ENCODE measurements at regions not wholly inside any gene's neighbourhood (a gene's known extent, or its start where the extent isn't known, plus 50 kb on each side); places are given as distances from the start of the nearest gene placed in this dataset.
"Not testable (repeated sequence)": the region's sequence is repeated elsewhere in the genome, so short reads cannot be mapped to it uniquely, and the experiment has no call there.

DNA sequence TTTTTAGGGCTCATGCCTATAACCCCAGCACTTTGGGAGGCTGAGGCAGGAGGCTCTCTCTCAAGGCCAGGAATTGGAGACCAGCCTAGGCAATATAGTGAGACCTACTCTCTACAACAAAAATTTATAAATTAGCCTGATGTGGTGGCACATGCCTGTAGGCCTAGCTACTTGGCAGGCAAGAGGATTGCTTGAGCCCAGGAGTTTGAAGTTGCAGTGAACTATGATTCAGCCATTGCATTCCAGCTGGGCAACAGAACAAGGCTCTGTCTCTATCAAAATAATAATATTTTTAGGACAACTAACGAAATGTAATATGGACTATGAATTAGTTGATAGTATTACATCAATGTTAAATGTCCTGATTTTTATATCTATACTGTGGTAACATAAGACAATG is 68.8 kb upstream of the ARID1A start:
- Histone ChIP-seq H3K56ac (ENCODE audit: low read length) (no peak overlapping the region), H3K27ac (ENCODE audit: low read depth, low read length) (no peak overlapping the region), H3K4me2 (ENCODE audit: low read length) (no peak overlapping the region), H3K9ac (ENCODE audit: low read length) (no peak overlapping the region), H3K36me3 (ENCODE audit: control insufficient read depth, insufficient read depth, low read length) (no peaks in the 10 kb centered on the region), H3K23ac (ENCODE audit: low read length) (no peak overlapping the region), H3K27me3 (ENCODE audit: insufficient read depth, low read length, poor library complexity) (no peaks in the 10 kb centered on the region), H2BK120ac (ENCODE audit: low read depth, low read length) (no peak overlapping the region), H3K4me1 (ENCODE audit: control insufficient read depth, low read depth, low read length) (no peaks in the 10 kb centered on the region), H3K18ac (ENCODE audit: low read length) (no peak overlapping the region), H3K4me3 (ENCODE audit: low read length) (no peak overlapping the region), H2BK15ac (replicated peaks; ENCODE audit: low read depth) (no peak overlapping the region), H3K79me1 (ENCODE audit: low read length) (no peaks in the 10 kb centered on the region), H2AK5ac (ENCODE audit: low read length) (no peak overlapping the region), H4K5ac (ENCODE audit: low read length) (no peak overlapping the region), H2BK5ac (ENCODE audit: low read length) (no peak overlapping the region), H3K4ac (ENCODE audit: low read depth, low read length) (no peak overlapping the region), H4K8ac (ENCODE audit: low read depth, low read length) (no peak overlapping the region), H3K79me2 (ENCODE audit: control insufficient read depth, insufficient read depth, low read length) (no peaks in the 10 kb centered on the region)
- WGBS (ENCODE audit: extremely low coverage, insufficient coverage, low lambda C conversion rate) = no CpG with 5 or more reads among the region's 1 CpG
- no peak for DNase-seq

DNA sequence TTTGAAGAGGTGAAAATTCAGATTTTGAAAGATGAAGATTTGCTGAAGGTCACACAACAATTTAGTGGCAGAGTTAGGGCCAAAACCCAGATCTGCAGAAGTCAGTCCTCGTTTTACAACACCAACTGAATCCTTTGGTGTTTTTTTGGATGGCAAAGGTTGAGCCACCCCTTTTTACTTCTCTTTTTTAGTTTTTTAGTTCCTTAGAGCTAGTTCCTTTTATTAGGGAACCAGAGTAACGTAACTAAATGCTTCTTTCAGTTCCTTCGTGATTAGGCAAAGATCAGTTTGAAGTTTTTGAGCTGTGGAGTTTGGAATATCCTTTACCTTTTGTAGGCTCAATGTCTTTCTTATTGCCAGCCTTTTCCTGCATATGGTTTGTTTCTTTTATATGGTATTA is 67.9 kb upstream of the ARID1A start:
- Histone ChIP-seq H3K79me2 (ENCODE audit: control insufficient read depth, insufficient read depth, low read length) (no peaks in the 10 kb centered on the region), H3K4me2 (ENCODE audit: low read length) (no peak overlapping the region), H2BK5ac (ENCODE audit: low read length) (no peak overlapping the region), H3K18ac (ENCODE audit: low read length) (no peak overlapping the region), H2BK15ac (replicated peaks; ENCODE audit: low read depth) (no peak overlapping the region), H2BK120ac (ENCODE audit: low read depth, low read length) (no peak overlapping the region), H3K4me3 (ENCODE audit: low read length) (no peak overlapping the region), H3K4me1 (ENCODE audit: control insufficient read depth, low read depth, low read length) (no peaks in the 10 kb centered on the region), H3K79me1 (ENCODE audit: low read length) (no peaks in the 10 kb centered on the region), H4K8ac (ENCODE audit: low read depth, low read length) (no peak overlapping the region), H3K4ac (ENCODE audit: low read depth, low read length) (no peak overlapping the region), H3K27ac (ENCODE audit: low read depth, low read length) (no peak overlapping the region), H3K23ac (ENCODE audit: low read length) (no peak overlapping the region), H2AK5ac (ENCODE audit: low read length) (no peak overlapping the region), H3K56ac (ENCODE audit: low read length) (no peak overlapping the region), H3K36me3 (ENCODE audit: control insufficient read depth, insufficient read depth, low read length) (no peaks in the 10 kb centered on the region), H3K27me3 (ENCODE audit: insufficient read depth, low read length, poor library complexity) (no peaks in the 10 kb centered on the region), H3K9ac (ENCODE audit: low read length) (no peak overlapping the region), H4K5ac (ENCODE audit: low read length) (no peak overlapping the region)
- DNase-seq = no peak
- WGBS (ENCODE audit: extremely low coverage, insufficient coverage, low lambda C conversion rate) = no CpG with 5 or more reads among the region's 3 CpGs

DNA sequence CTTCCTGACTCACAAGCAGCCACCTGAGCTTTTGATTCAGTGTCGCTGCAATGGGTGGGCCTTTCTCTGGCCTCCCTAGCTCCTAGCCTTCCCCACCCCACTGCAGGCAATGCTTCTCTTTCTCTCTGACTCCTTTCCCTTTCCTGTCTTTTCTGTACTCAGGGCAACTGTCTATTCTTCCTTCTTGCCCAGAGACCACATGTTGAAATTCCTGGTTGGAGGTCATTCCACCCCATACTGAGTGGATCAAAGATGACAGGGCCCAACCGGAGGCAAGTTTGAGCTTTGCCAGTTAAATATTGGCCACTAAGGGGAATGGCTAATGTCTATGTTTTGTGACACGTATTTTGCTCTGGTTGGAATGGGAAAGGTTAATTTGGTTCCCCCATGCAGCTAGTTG is 65.2 kb upstream of the ARID1A start:
- Histone ChIP-seq H3K4me2 (ENCODE audit: low read length) (no peak overlapping the region), H2AK5ac (ENCODE audit: low read length) (no peak overlapping the region), H3K27me3 (ENCODE audit: insufficient read depth, low read length, poor library complexity) (no peaks in the 10 kb centered on the region), H3K36me3 (ENCODE audit: control insufficient read depth, insufficient read depth, low read length) (no peaks in the 10 kb centered on the region), H2BK5ac (ENCODE audit: low read length) (no peak overlapping the region), H3K4me1 (ENCODE audit: control insufficient read depth, low read depth, low read length) (no peaks in the 10 kb centered on the region), H2BK15ac (replicated peaks; ENCODE audit: low read depth) (no peak overlapping the region), H3K23ac (ENCODE audit: low read length) (no peak overlapping the region), H2BK120ac (ENCODE audit: low read depth, low read length) (no peak overlapping the region), H3K27ac (ENCODE audit: low read depth, low read length) (no peak overlapping the region), H3K79me1 (ENCODE audit: low read length) (no peaks in the 10 kb centered on the region), H3K79me2 (ENCODE audit: control insufficient read depth, insufficient read depth, low read length) (no peaks in the 10 kb centered on the region), H3K18ac (ENCODE audit: low read length) (no peak overlapping the region), H3K56ac (ENCODE audit: low read length) (no peak overlapping the region), H4K8ac (ENCODE audit: low read depth, low read length) (no peak overlapping the region), H3K4ac (ENCODE audit: low read depth, low read length) (no peak overlapping the region), H3K4me3 (ENCODE audit: low read length) (no peak overlapping the region), H4K5ac (ENCODE audit: low read length) (no peak overlapping the region), H3K9ac (ENCODE audit: low read length) (no peak overlapping the region)
- no peak for DNase-seq
- WGBS (ENCODE audit: extremely low coverage, insufficient coverage, low lambda C conversion rate) = no CpG with 5 or more reads among the region's 3 CpGs

DNA sequence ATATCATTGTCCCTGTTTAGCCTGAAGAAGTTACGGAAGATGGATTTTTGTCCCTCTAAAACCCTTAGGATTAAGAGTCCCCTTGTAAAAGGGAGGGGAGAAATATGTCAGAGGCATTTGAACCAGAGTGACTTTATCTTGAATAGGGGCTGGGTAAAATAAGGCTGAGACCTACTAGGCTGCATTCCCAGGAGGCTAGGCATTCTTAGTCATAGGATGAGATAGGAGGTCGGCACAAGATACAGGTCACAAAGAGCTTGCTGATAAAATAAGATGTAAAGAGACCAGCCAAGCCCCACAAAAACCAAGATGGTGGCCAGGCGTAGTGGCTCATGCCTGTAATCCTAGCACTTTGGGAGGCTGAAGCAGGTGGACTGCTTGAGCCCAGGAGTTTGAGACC is 60.0 kb upstream of the ARID1A start:
- not testable (repeated sequence) for H2BK120ac ChIP-seq (ENCODE audit: low read depth, low read length); H3K27ac ChIP-seq (ENCODE audit: low read depth, low read length); H4K5ac ChIP-seq (ENCODE audit: low read length); H3K4ac ChIP-seq (ENCODE audit: low read depth, low read length); H3K9ac ChIP-seq (ENCODE audit: low read length); H3K4me2 ChIP-seq (ENCODE audit: low read length); H3K27me3 ChIP-seq (ENCODE audit: insufficient read depth, low read length, poor library complexity); H3K4me3 ChIP-seq (ENCODE audit: low read length); H4K8ac ChIP-seq (ENCODE audit: low read depth, low read length); H2BK15ac ChIP-seq (replicated peaks; ENCODE audit: low read depth); H3K56ac ChIP-seq (ENCODE audit: low read length); H3K79me1 ChIP-seq (ENCODE audit: low read length); H3K36me3 ChIP-seq (ENCODE audit: control insufficient read depth, insufficient read depth, low read length); H2BK5ac ChIP-seq (ENCODE audit: low read length); H3K79me2 ChIP-seq (ENCODE audit: control insufficient read depth, insufficient read depth, low read length); H3K4me1 ChIP-seq (ENCODE audit: control insufficient read depth, low read depth, low read length); H3K23ac ChIP-seq (ENCODE audit: low read length); H2AK5ac ChIP-seq (ENCODE audit: low read length); H3K18ac ChIP-seq (ENCODE audit: low read length)
- WGBS (ENCODE audit: extremely low coverage, insufficient coverage, low lambda C conversion rate) = no CpG with 5 or more reads among the region's 3 CpGs
- peak; percentile 71 for DNase-seq

DNA sequence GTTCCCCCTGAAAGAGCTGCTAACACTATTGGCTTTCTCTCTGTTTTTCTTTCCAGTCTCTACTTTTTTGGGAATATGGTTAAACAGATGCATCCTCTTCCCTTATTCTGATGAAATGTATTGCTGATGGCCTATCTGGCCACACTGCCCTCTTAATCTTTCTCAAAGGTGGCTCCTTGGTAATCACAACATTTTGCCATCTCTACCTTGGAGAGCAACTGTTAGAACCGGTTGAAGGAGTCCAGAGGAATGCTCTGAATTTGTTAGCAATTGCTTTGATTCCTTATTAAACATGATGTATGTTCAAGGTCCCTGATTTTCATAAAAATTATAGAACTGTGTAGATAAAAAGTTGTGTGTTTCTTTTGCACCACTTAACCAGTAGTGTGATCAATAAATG is 50.1 kb upstream of the ARID1A start:
- Histone ChIP-seq H2BK15ac (replicated peaks; ENCODE audit: low read depth) (no peak overlapping the region), H3K79me2 (ENCODE audit: control insufficient read depth, insufficient read depth, low read length) (no peaks in the 10 kb centered on the region), H3K4me3 (ENCODE audit: low read length) (no peak overlapping the region), H3K4me2 (ENCODE audit: low read length) (no peak overlapping the region), H2AK5ac (ENCODE audit: low read length) (no peak overlapping the region), H2BK120ac (ENCODE audit: low read depth, low read length) (no peak overlapping the region), H2BK5ac (ENCODE audit: low read length) (no peak overlapping the region), H3K23ac (ENCODE audit: low read length) (no peak overlapping the region), H3K27me3 (ENCODE audit: insufficient read depth, low read length, poor library complexity) (no peaks in the 10 kb centered on the region), H4K8ac (ENCODE audit: low read depth, low read length) (no peak overlapping the region), H3K56ac (ENCODE audit: low read length) (no peak overlapping the region), H3K4me1 (ENCODE audit: control insufficient read depth, low read depth, low read length) (no peaks in the 10 kb centered on the region), H3K79me1 (ENCODE audit: low read length) (no peaks in the 10 kb centered on the region), H3K36me3 (ENCODE audit: control insufficient read depth, insufficient read depth, low read length) (no peaks in the 10 kb centered on the region), H4K5ac (ENCODE audit: low read length) (no peak overlapping the region), H3K9ac (ENCODE audit: low read length) (no peak overlapping the region), H3K27ac (ENCODE audit: low read depth, low read length) (no peak overlapping the region), H3K18ac (ENCODE audit: low read length) (no peak overlapping the region), H3K4ac (ENCODE audit: low read depth, low read length) (no peak overlapping the region)
- no peak for DNase-seq
- no CpG with 5 or more reads among the region's 1 CpG for WGBS (ENCODE audit: extremely low coverage, insufficient coverage, low lambda C conversion rate)
